Esophagus squamous epithelium (tissue), 5 donors: ENCODE measurements at regions not wholly inside any gene's neighbourhood (a gene's known extent, or its start where the extent isn't known, plus 50 kb on each side); places are given as distances from the start of the nearest gene placed in this dataset.

Experiments
- DNase-seq: peaks from one replicate; lab custom pipeline; 2025; lab: John Stamatoyannopoulos, UW
- H3K27ac ChIP-seq, 4 donors: fragments of 200-600 bp; sonication (generic); one replicate each; pipeline ENCODE4 v1.5.1; 2016 to 2019; ENCODE audit warnings: mild to moderate bottlenecking in 1 of 4
- H3K27me3 ChIP-seq, 4 donors: fragments of 200-600 bp; sonication (generic); 1 replicate in 3 of 4; 2 replicates in 1 of 4; pipeline versions ENCODE4 v1.5.1 to v1.6.0; 2017 to 2021; ENCODE audit warnings: antibody characterized with exemption in 1 of 4
- H3K36me3 ChIP-seq, 3 donors: fragments of 200-600 bp; sonication (generic); one replicate each; pipeline ENCODE4 v1.5.1; 2016 to 2019
- H3K4me1 ChIP-seq, 3 donors: fragments of 200-600 bp; sonication (generic); one replicate each; pipeline ENCODE4 v1.5.1; 2017 to 2019
- H3K4me3 ChIP-seq, 4 donors: fragments of 200-600 bp; sonication (generic); 1 replicate in 3 of 4; 2 replicates in 1 of 4; pipeline ENCODE4 v1.5.1; 2016 to 2019; ENCODE audit warnings: mild to moderate bottlenecking in 2 of 4, moderate library complexity in 1 of 4
- H3K9me3 ChIP-seq, 3 donors: fragments of 200-600 bp; sonication (generic); one replicate each; pipeline ENCODE4 v1.5.1; 2016 to 2019
- POLR2A ChIP-seq, 4 donors: fragments of 450-650 bp; IDR thresholded peaks; one replicate each; pipeline ENCODE4 v1.6.1; 2017; ENCODE audit warnings: antibody characterized with exemption in 4 of 4, mild to moderate bottlenecking in 4 of 4, moderate library complexity in 3 of 4
- WGBS, 2 donors: methylation state at CpG; one replicate each; pipeline ENCODE4 v1.1.5; 2018; 5-methylcytosine and 5-hydroxymethylcytosine counted together
- intact Hi-C: fragments of 100-400 bp; cut with DNase I; formaldehyde crosslinking; loops from one replicate; pipeline ENCODE4 v1.15.0; 2022
- TF ChIP-seq, protein P1 (sequence below), 6 experiments: fragments of 450-650 bp in 4 of 6; fragments of 200-600 bp in 2 of 6; sonication (generic) in 2 of 6; IDR thresholded peaks; one replicate each; pipeline ENCODE4 v1.5.1; 2016 to 2019; ENCODE audit warnings: antibody characterized with exemption in 6 of 6, mild to moderate bottlenecking in 4 of 6, moderate library complexity in 4 of 6
- donor health status: DM: yes; HTN: yes; CAD: no.

DNA sequence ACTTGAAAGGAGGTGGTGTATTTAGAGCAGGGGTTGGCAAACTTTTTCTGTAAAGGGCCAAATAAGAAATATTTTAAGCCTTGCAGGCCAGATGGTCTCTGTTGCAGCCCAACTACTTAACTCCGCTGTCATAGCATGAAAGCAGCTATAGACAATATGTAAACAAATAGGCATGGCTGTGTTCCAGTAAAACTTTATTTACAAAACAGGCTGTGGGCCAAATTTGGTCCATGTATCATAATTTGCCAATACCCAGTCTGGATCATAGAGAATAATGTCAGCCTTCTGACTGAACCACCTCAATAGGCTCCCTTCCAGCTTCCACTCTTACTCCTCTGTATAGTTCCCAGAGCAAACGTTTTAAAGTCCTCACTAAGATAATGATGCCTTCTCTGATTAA lies 638.8 kb upstream of the CFAP20DC start:
- H3K36me3 ChIP-seq: no peaks in the 10 kb centered on the region
- no peaks in the 10 kb centered on the region for H3K4me1 ChIP-seq
- TF ChIP-seq, protein P1, sequence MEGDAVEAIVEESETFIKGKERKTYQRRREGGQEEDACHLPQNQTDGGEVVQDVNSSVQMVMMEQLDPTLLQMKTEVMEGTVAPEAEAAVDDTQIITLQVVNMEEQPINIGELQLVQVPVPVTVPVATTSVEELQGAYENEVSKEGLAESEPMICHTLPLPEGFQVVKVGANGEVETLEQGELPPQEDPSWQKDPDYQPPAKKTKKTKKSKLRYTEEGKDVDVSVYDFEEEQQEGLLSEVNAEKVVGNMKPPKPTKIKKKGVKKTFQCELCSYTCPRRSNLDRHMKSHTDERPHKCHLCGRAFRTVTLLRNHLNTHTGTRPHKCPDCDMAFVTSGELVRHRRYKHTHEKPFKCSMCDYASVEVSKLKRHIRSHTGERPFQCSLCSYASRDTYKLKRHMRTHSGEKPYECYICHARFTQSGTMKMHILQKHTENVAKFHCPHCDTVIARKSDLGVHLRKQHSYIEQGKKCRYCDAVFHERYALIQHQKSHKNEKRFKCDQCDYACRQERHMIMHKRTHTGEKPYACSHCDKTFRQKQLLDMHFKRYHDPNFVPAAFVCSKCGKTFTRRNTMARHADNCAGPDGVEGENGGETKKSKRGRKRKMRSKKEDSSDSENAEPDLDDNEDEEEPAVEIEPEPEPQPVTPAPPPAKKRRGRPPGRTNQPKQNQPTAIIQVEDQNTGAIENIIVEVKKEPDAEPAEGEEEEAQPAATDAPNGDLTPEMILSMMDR (IDR thresholded peaks at IDR 0.05): no peak
- no peak for TF ChIP-seq POLR2A (IDR thresholded peaks at IDR 0.05)
- no peak overlapping the region for H3K27ac ChIP-seq
- WGBS, 2 donors: 48 to 65% methylated on average over 2 of the region's 2 CpGs
- no peaks in the 10 kb centered on the region for H3K9me3 ChIP-seq
- no peak overlapping the region for H3K4me3 ChIP-seq
- intact Hi-C loops: no loop called here
- no peaks in the 10 kb centered on the region for H3K27me3 ChIP-seq
- DNase-seq: no peak

DNA sequence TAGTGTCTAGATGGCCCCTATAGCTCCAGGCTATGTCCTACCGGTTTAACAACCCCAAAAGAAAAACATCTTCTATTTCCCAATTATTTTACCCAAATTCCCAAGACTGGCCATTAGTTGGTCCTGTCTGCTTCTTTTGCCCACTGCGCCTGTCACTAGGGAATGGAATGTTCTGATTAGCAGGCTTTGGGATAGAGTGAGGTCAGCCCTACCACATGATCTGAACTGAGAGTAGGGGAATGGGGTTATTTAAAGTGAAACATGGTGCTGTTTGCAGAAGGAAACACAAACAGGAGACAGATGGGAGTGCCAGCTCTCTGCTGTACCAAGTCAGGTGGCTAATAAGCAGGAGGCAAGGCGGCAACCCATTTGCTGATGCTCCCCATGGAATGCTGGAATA lies 635.6 kb upstream of the CFAP20DC start:
- no peak for TF ChIP-seq POLR2A (IDR thresholded peaks at IDR 0.05)
- TF ChIP-seq, protein P1 (IDR thresholded peaks at IDR 0.05): no peak
- Histone ChIP-seq H3K4me1 (no peaks in the 10 kb centered on the region), H3K27me3 (no peaks in the 10 kb centered on the region), H3K4me3 (no peak overlapping the region), H3K36me3 (no peaks in the 10 kb centered on the region), H3K27ac (no peak overlapping the region), H3K9me3 (no peaks in the 10 kb centered on the region)
- no peak for DNase-seq
- intact Hi-C loops: no loop called here
- 92 to 94% methylated on average over 3 of the region's 3 CpGs for WGBS, 2 donors

DNA sequence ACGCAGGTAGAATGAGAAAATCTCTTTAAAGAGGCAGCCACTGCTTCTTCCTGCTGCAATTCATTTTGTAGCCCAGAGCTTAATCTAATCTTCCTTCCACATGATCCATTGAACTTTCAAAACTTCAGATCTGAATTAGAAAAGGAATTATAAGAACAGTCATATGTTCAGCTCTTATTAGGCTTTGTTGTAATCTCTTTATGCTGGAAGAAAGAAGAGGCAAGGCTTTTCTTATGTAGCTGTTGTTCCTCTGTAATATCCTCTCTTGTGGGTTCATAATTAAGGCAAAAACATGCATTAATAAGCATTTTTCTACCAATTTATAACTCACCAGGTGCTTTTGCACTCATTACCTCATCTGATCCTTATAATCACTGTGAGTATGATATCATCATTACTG lies 634.9 kb upstream of the CFAP20DC start:
- no peak overlapping the region for H3K4me3 ChIP-seq
- intact Hi-C loops: no loop called here
- WGBS, 2 donors: 73 to 90% methylated on average over 1 of the region's 1 CpG
- TF ChIP-seq, protein P1 (IDR thresholded peaks at IDR 0.05): no peak
- TF ChIP-seq POLR2A (IDR thresholded peaks at IDR 0.05): no peak
- H3K9me3 ChIP-seq: no peaks in the 10 kb centered on the region
- H3K27ac ChIP-seq: no peak overlapping the region
- no peak for DNase-seq
- H3K27me3 ChIP-seq: no peaks in the 10 kb centered on the region
- H3K4me1 ChIP-seq: no peaks in the 10 kb centered on the region
- no peaks in the 10 kb centered on the region for H3K36me3 ChIP-seq

DNA sequence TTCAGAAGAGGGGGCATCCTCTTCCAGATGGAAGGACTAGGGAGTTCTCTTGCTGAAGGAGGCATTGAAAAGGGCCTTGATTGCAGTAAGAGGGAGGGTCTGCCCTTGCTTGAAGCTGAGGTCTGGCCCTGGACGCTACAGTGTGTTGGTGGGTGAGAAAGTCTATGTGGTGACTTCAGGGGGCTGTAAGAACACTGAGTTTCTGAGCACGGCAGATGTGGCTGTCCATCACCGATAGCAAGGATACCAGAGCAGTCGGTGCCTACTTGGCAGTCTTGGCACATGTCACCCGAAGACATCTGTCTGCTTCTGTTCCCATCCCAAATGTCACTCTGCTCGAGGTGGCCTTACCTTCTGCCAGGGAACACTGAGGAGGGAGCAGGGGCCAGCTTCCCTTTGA lies 631.1 kb upstream of the CFAP20DC start:
- Histone ChIP-seq H3K4me3 (no peak overlapping the region), H3K27me3 (no peaks in the 10 kb centered on the region), H3K36me3 (no peaks in the 10 kb centered on the region), H3K27ac (no peak overlapping the region), H3K4me1 (peaks cover 0 to 13% (median 0%) of the 10 kb centered on the region in 3 donors), H3K9me3 (no peaks in the 10 kb centered on the region)
- DNase-seq: no peak
- TF ChIP-seq POLR2A (IDR thresholded peaks at IDR 0.05): no peak
- TF ChIP-seq, protein P1 (IDR thresholded peaks at IDR 0.05): no peak
- intact Hi-C loops: no loop called here
- WGBS, 2 donors: 85 to 89% methylated on average over 6 of the region's 6 CpGs

DNA sequence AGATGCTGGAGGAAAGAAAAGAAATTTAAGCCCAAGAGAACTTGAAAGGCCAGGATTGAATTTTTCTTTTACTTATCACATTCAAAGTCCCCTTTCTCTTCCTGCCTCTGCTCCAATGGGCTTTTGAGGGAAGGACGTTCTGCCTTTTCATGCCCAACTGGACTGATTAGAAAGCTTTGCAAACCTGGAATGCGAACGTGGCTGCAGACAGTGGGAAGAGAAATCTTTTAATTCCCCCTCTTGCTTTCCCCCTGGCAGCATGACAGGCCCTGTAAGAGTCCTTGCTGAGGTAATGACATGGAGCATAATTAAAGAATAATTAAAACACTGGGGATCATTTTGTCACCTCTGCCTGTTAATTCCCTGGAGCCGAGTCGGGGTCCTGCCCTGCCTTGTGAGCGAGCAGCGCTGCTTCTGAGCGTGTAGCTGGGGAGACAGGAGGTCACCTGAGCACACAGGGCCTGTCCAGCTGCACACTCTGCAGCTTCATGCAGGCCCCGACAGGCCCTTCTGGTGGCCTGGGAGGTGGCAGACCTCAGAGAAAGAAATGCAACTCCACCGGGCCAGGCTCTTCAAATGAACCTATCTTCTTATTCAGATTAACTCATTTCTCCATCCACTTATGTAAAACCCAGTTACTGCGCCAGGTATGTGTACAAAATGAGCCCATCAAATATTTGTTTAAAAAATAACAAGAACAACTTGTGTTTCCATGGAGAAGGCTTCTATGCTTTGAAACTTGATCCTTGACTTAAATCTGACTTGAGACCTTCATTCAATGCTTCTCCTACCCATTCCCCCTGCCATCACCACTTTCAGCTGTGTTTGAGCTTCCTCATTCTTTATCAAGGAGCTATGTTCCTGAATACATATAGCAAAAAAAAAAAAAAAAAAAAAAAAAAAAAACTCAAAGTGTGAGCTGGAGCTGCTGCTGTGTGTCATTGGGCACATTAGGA lies 628.2 kb upstream of the CFAP20DC start:
- H3K4me3 ChIP-seq: no peak overlapping the region
- DNase-seq: no peak
- H3K36me3 ChIP-seq: no peaks in the 10 kb centered on the region
- no peaks in the 10 kb centered on the region for H3K27me3 ChIP-seq
- intact Hi-C loops: no loop called here
- H3K27ac ChIP-seq: no peak overlapping the region
- H3K4me1 ChIP-seq: peaks cover 0 to 13% (median 0%) of the 10 kb centered on the region in 3 donors
- WGBS, 2 donors: 42 to 44% methylated on average over 9 to 11 of the region's 11 CpGs
- H3K9me3 ChIP-seq: no peaks in the 10 kb centered on the region
- TF ChIP-seq POLR2A (IDR thresholded peaks at IDR 0.05): no peak
- TF ChIP-seq, protein P1 (IDR thresholded peaks at IDR 0.05): no peak
